MCF 10A (cell line): ENCODE measurements at regions not wholly inside any gene's neighbourhood (a gene's known extent, or its start where the extent isn't known, plus 50 kb on each side); places are given as distances from the start of the nearest gene placed in this dataset.
A peak's percentile ranks its signal among the peaks of the same experiment; 100 is the strongest.

Experiments
- BruUV-seq: library from RNA; stranded (reverse); fragments of 400-500 nt; replicated peaks from 2 replicates; lab custom pipeline; 2021; lab: Mats Ljungman, UMichigan
- CTCF ChIA-PET: fragments of 300-600 bp; sonication (Branson Sonifier 250); formaldehyde crosslinking; extraction: SDS; loops from one replicate; lab custom pipeline; 2021; ENCODE audit warnings: antibody characterized with exemption, inconsistent platforms; lab: Yijun Ruan, JAX
- POLR2A ChIA-PET: fragments of 300-600, 350-650 bp; sonication (Branson Sonifier 250); formaldehyde crosslinking; extraction: SDS; loops from one replicate; lab custom pipeline; 2020; ENCODE audit warnings: antibody characterized with exemption, inconsistent platforms; lab: Yijun Ruan, JAX
- DNase-seq: peaks from one replicate; pipeline ENCODE4 v3.0.0-alpha.2; 2018; ENCODE audit not compliant: unreplicated experiment
- H3K27ac Mint-ChIP-seq: one replicate; pipeline ENCODE4 v1.8.0; 2022; ENCODE audit warnings: mild to moderate bottlenecking, low read depth, mixed read lengths; ENCODE audit not compliant: unreplicated experiment
- H3K27me3 Mint-ChIP-seq: one replicate; pipeline ENCODE4 v1.8.0; 2022; ENCODE audit warnings: mixed read lengths; ENCODE audit not compliant: insufficient read depth, unreplicated experiment
- H3K36me3 Mint-ChIP-seq: one replicate; pipeline ENCODE4 v1.8.0; 2022; ENCODE audit warnings: mild to moderate bottlenecking, moderate library complexity, mixed read lengths; ENCODE audit not compliant: insufficient read depth, unreplicated experiment
- H3K4me1 Mint-ChIP-seq: one replicate; pipeline ENCODE4 v1.8.0; 2022; ENCODE audit warnings: mixed read lengths; ENCODE audit not compliant: insufficient read depth, unreplicated experiment
- H3K4me3 Mint-ChIP-seq: one replicate; pipeline ENCODE4 v1.8.0; 2022; ENCODE audit warnings: mild to moderate bottlenecking, moderate library complexity, mixed read lengths; ENCODE audit not compliant: unreplicated experiment
- H3K9me3 Mint-ChIP-seq: one replicate; pipeline ENCODE4 v1.8.0; 2022; ENCODE audit warnings: mixed read lengths; ENCODE audit not compliant: unreplicated experiment
- CTCF ChIP-seq: fragments of 200-600 bp; IDR thresholded peaks from one replicate; pipeline ENCODE4 v1.8.0; 2022; ENCODE audit warnings: antibody characterized with exemption, mild to moderate bottlenecking; ENCODE audit not compliant: unreplicated experiment
- intact Hi-C: fragments of 100-400 bp; cut with micrococcal nuclease; formaldehyde crosslinking; loops from 2 replicates; pipeline ENCODE4 v1.14.1; 2022

- Mint-ChIP-seq H3K4me3 (no peak overlapping the region), H3K9me3 (no peaks in the 10 kb centered on the region), H3K27me3 (no peaks in the 10 kb centered on the region), H3K27ac (peak overlapping the region; percentile 28), H3K4me1 (no peaks in the 10 kb centered on the region), H3K36me3 (no peaks in the 10 kb centered on the region)
- intact Hi-C loops = no loop called here
- no peak for DNase-seq
- TF ChIP-seq CTCF = no peak
- ChIA-PET CTCF (no interaction called here), POLR2A (no interaction called here)
- BruUV-seq = no TSS peak
Observed at GRCh38 chr11:104738918-104739317, 159.3 kb downstream of the CASP12 start.

GRCh38 chr11:104738208-104738607, 160.1 kb downstream of the CASP12 start:
- no peak overlapping the region for H3K4me3 Mint-ChIP-seq
- no peak overlapping the region for H3K27ac Mint-ChIP-seq
- H3K36me3 Mint-ChIP-seq = no peaks in the 10 kb centered on the region
- BruUV-seq = no TSS peak
- intact Hi-C loops = no loop called here
- no peaks in the 10 kb centered on the region for H3K4me1 Mint-ChIP-seq
- no peak for TF ChIP-seq CTCF
- POLR2A ChIA-PET = interaction anchor here (0.6 kb wide), 1 partner anchor 451 kb away, joined by 3 read pairs; no protein-coding TSS in a partner anchor
- H3K9me3 Mint-ChIP-seq = no peaks in the 10 kb centered on the region
- CTCF ChIA-PET = no interaction called here
- no peaks in the 10 kb centered on the region for H3K27me3 Mint-ChIP-seq
- no peak for DNase-seq

- no TSS peak for BruUV-seq
- Mint-ChIP-seq H3K27ac (no peak overlapping the region), H3K27me3 (no peaks in the 10 kb centered on the region), H3K9me3 (no peaks in the 10 kb centered on the region), H3K36me3 (no peaks in the 10 kb centered on the region), H3K4me3 (no peak overlapping the region), H3K4me1 (no peaks in the 10 kb centered on the region)
- ChIA-PET POLR2A (no interaction called here), CTCF (no interaction called here)
- TF ChIP-seq CTCF = no peak
- intact Hi-C loops = no loop called here
- DNase-seq = no peak
Observed at GRCh38 chr11:104736502-104736901, 161.8 kb downstream of the CASP12 start.

GRCh38 chr11:104734998-104735397, 163.3 kb downstream of the CASP12 start:
- Mint-ChIP-seq H3K4me3 (no peak overlapping the region), H3K4me1 (no peaks in the 10 kb centered on the region), H3K27ac (no peak overlapping the region), H3K9me3 (no peaks in the 10 kb centered on the region), H3K27me3 (no peaks in the 10 kb centered on the region), H3K36me3 (no peaks in the 10 kb centered on the region)
- intact Hi-C loops = no loop called here
- CTCF ChIA-PET = interaction anchor here (0.8 to 1.1 kb wide), 2 partner anchors 25 to 1172 kb away, joined by 3 read pairs; no protein-coding TSS in a partner anchor
- no peak for DNase-seq
- no TSS peak for BruUV-seq
- POLR2A ChIA-PET = no interaction called here
- no peak for TF ChIP-seq CTCF
